Activated CD8-positive, alpha-beta T cell treated with anti-CD3 and anti-CD28 coated beads for 36 hours (primary cell): ENCODE measurements at regions not wholly inside any gene's neighbourhood (a gene's known extent, or its start where the extent isn't known, plus 50 kb on each side); places are given as distances from the start of the nearest gene placed in this dataset.
"Not testable (repeated sequence)": the region's sequence is repeated elsewhere in the genome, so short reads cannot be mapped to it uniquely, and the experiment has no call there.

Experiments used
- ATAC-seq: fragments of 200-7000 bp; cut with Tn5 transposase; one replicate; pipeline ENCODE4 v1.10.0; 2021; ENCODE audit warnings: mild to moderate bottlenecking, moderate library complexity
- CTCF ChIA-PET: fragments of 350-600 bp; sonication (Branson Sonifier 250); formaldehyde crosslinking; loops from one replicate; lab custom pipeline; 2021; ENCODE audit warnings: antibody characterized with exemption; lab: Charles Lee
- POLR2A ChIA-PET: fragments of 350-600 bp; sonication (Branson Sonifier 250); formaldehyde crosslinking; loops from one replicate; lab custom pipeline; 2021; ENCODE audit warnings: antibody characterized with exemption; lab: Charles Lee
- DNase-seq: peaks from one replicate; pipeline ENCODE4 v3.0.0-alpha.2; 2020
- H3K27ac Mint-ChIP-seq: one replicate; pipeline ENCODE4 v1.8.0; 2021; ENCODE audit warnings: mild to moderate bottlenecking, mixed read lengths
- H3K27me3 Mint-ChIP-seq: one replicate; pipeline ENCODE4 v1.8.0; 2021; ENCODE audit warnings: mixed read lengths
- H3K36me3 Mint-ChIP-seq: one replicate; pipeline ENCODE4 v1.8.0; 2021; ENCODE audit warnings: low read depth, mixed read lengths
- H3K4me1 Mint-ChIP-seq: one replicate; pipeline ENCODE4 v1.8.0; 2021; ENCODE audit warnings: low read depth, mixed read lengths
- H3K4me3 Mint-ChIP-seq: one replicate; pipeline ENCODE4 v1.8.0; 2021; ENCODE audit warnings: mild to moderate bottlenecking, moderate library complexity, mixed read lengths
- H3K9me3 Mint-ChIP-seq: one replicate; pipeline ENCODE4 v1.8.0; 2021; ENCODE audit warnings: mixed read lengths
- intact Hi-C: fragments of 100-400 bp; cut with micrococcal nuclease; formaldehyde crosslinking; loops from one replicate; pipeline ENCODE4 v1.10.0; 2022
- TF ChIP-seq, protein P1 (sequence below): fragments of 200-600 bp; IDR thresholded peaks from one replicate; pipeline ENCODE4 v1.8.0; 2022; ENCODE audit warnings: antibody characterized with exemption, mild to moderate bottlenecking

DNA sequence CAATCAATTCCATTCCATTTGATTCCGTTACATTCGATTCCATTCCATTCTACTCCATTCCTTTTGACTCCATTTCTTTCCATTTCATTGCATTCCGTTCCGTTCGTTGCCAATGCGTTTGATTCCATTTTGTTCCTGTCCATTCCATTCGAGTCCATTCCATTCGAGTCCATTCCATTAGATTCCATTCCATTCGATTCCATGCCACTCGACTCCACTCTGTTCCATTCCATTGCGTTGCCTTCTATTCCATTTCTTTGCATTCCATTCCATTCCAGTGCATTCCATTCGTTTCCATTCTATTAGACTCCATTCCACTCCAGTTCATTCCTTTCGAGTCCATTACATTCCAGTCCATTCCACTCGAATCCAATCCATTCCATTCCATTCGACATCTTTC is 2587.5 kb upstream of the TPTE start:
- peaks cover 85% of the 10 kb centered on the region for H3K36me3 Mint-ChIP-seq
- TF ChIP-seq, protein P1, sequence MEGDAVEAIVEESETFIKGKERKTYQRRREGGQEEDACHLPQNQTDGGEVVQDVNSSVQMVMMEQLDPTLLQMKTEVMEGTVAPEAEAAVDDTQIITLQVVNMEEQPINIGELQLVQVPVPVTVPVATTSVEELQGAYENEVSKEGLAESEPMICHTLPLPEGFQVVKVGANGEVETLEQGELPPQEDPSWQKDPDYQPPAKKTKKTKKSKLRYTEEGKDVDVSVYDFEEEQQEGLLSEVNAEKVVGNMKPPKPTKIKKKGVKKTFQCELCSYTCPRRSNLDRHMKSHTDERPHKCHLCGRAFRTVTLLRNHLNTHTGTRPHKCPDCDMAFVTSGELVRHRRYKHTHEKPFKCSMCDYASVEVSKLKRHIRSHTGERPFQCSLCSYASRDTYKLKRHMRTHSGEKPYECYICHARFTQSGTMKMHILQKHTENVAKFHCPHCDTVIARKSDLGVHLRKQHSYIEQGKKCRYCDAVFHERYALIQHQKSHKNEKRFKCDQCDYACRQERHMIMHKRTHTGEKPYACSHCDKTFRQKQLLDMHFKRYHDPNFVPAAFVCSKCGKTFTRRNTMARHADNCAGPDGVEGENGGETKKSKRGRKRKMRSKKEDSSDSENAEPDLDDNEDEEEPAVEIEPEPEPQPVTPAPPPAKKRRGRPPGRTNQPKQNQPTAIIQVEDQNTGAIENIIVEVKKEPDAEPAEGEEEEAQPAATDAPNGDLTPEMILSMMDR = no peak
- no peaks in the 10 kb centered on the region for H3K4me1 Mint-ChIP-seq
- intact Hi-C loops = no loop called here
- ATAC-seq (no peak), DNase-seq (no peak)
- CTCF ChIA-PET = no interaction called here
- no peaks in the 10 kb centered on the region for H3K27me3 Mint-ChIP-seq
- POLR2A ChIA-PET = no interaction called here
- H3K9me3 Mint-ChIP-seq = peaks cover 86% of the 10 kb centered on the region
- no peak overlapping the region for H3K27ac Mint-ChIP-seq
- no peak overlapping the region for H3K4me3 Mint-ChIP-seq

DNA sequence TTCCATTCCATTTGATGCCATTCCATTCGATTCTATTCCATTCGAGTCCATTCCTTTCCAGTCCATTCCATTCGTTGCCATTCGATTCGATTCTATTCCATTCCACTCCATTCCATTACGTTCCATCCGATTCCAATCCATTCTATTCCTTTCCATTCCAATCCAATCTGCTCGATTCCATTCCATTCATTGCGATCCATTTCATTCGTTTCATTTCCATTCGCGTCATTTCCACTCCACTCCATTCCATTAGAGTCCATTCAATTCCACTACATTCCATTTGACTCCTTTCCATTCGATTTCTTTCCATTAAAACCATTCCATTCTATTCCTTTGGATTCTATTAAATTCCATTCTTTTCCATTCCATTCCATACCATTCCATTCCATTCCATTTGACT is 2584.1 kb upstream of the TPTE start:
- H3K4me3 Mint-ChIP-seq, DNase-seq, H3K27ac Mint-ChIP-seq, CTCF ChIA-PET, intact Hi-C loops, H3K4me1 Mint-ChIP-seq, ATAC-seq, POLR2A ChIA-PET, H3K27me3 Mint-ChIP-seq: not testable (repeated sequence)
- H3K9me3 Mint-ChIP-seq = peaks cover 100% of the 10 kb centered on the region
- peaks cover 97% of the 10 kb centered on the region for H3K36me3 Mint-ChIP-seq

DNA sequence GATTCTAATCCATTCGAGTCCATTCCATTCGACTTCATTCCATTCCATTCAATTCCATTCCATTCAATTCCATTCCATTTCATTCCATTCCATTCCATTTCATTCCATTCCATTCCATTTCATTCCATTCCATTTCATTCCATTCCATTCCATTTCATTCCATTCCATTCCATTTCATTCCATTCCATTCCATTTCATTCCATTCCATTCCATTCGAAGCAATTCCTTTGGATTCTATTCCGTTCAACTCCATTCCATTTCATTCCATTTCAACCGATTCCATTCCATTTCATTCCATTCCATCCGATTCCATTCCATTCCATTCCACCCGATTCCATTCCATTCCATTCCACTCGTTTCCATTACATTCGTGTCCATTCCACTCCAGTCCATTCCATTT is 2583.2 kb upstream of the TPTE start:
- H3K27ac Mint-ChIP-seq, CTCF ChIA-PET, DNase-seq, H3K27me3 Mint-ChIP-seq, ATAC-seq, H3K4me3 Mint-ChIP-seq, POLR2A ChIA-PET, H3K4me1 Mint-ChIP-seq, intact Hi-C loops: not testable (repeated sequence)
- TF ChIP-seq, protein P1 = peak; percentile 23
- H3K9me3 Mint-ChIP-seq = peaks cover 100% of the 10 kb centered on the region
- peaks cover 97% of the 10 kb centered on the region for H3K36me3 Mint-ChIP-seq

DNA sequence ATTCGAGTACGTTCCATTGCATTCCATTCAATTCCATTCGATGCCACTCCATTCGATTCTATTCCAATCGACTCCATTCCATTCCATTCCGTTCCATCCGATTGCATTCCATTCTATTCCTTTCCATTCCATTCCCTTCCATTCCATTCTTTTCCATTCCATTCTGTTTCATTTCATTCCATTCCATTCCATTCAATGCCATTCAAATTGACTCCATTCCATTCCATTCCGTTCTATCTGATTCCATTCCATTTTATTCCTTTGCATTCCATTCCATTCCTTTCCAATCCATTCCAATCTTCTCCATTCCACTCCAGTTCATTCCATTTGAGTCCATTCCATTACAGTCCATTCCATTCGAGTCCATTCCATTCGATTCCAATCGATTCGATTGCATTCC is 2580.0 kb upstream of the TPTE start:
- H3K4me3 Mint-ChIP-seq, POLR2A ChIA-PET, DNase-seq, H3K4me1 Mint-ChIP-seq, CTCF ChIA-PET, intact Hi-C loops, H3K27ac Mint-ChIP-seq, ATAC-seq, H3K27me3 Mint-ChIP-seq: not testable (repeated sequence)
- H3K9me3 Mint-ChIP-seq = peaks cover 100% of the 10 kb centered on the region
- H3K36me3 Mint-ChIP-seq = peaks cover 96% of the 10 kb centered on the region

DNA sequence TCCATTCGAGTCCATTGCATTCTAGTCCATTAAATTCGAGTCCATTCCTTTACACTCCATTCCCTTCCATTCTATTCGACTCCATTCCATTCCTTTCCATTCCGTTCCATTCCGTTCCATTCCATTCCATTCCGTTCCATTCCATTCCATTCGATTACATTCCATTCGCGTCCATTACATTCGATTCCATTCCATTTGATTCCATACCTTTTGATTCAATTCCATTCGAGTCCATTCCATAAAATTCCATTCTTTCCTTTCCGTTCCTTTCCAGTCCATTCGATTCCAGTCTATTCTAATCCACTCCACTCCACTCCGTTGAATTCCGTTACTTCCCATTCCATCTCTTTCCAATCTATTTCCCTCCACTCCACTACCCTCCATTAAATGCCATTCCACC is 2579.2 kb upstream of the TPTE start:
- H3K27me3 Mint-ChIP-seq, POLR2A ChIA-PET, H3K4me1 Mint-ChIP-seq, H3K4me3 Mint-ChIP-seq, intact Hi-C loops, DNase-seq, H3K27ac Mint-ChIP-seq, ATAC-seq, CTCF ChIA-PET: not testable (repeated sequence)
- peaks cover 100% of the 10 kb centered on the region for H3K9me3 Mint-ChIP-seq
- H3K36me3 Mint-ChIP-seq = peaks cover 97% of the 10 kb centered on the region

DNA sequence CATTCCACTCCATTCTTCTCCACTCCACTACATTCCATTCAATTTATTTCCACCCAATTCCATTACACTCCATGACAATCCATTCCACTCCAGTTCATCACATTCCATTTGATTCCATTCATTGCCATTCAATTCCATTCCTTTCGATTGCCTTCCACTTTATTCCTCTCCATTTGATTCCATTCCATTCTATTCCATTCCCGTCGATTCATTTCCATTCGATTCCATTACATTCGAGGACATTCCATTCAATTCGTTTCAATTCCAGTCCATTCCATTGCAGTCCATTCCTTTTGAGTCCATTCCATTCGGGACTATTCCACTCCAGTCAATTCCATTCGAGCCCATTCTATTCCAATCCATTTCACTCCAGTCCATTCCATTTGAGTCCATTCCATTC is 2577.8 kb upstream of the TPTE start:
- intact Hi-C loops, CTCF ChIA-PET, H3K27ac Mint-ChIP-seq, POLR2A ChIA-PET, H3K4me3 Mint-ChIP-seq, DNase-seq, ATAC-seq, H3K27me3 Mint-ChIP-seq, H3K4me1 Mint-ChIP-seq: not testable (repeated sequence)
- peaks cover 95% of the 10 kb centered on the region for H3K36me3 Mint-ChIP-seq
- peaks cover 100% of the 10 kb centered on the region for H3K9me3 Mint-ChIP-seq

DNA sequence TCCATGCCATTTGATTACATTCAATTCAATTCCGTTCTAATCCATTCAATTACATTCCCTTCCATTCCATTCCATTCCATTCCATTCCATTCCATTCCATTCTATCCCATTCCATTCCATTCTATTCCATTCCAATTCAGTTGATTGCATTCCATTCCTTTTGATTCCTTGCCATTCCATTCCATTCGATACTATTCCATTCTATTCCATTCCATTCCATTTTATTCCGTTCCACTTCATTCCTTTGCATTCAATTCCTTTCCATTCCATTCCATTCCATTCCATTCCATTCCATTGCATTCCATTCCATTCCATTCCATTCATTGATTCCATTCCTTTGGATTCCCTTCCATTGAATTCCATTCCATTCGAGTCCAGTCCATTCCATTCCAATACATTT is 2574.0 kb upstream of the TPTE start:
- TF ChIP-seq, protein P1 = no peak
- H3K27me3 Mint-ChIP-seq = no peaks in the 10 kb centered on the region
- H3K4me3 Mint-ChIP-seq = no peak overlapping the region
- ATAC-seq (no peak), DNase-seq (no peak)
- H3K36me3 Mint-ChIP-seq = peaks cover 94% of the 10 kb centered on the region
- POLR2A ChIA-PET = no interaction called here
- intact Hi-C loops = no loop called here
- H3K4me1 Mint-ChIP-seq = no peaks in the 10 kb centered on the region
- peaks cover 100% of the 10 kb centered on the region for H3K9me3 Mint-ChIP-seq
- CTCF ChIA-PET = no interaction called here
- no peak overlapping the region for H3K27ac Mint-ChIP-seq

DNA sequence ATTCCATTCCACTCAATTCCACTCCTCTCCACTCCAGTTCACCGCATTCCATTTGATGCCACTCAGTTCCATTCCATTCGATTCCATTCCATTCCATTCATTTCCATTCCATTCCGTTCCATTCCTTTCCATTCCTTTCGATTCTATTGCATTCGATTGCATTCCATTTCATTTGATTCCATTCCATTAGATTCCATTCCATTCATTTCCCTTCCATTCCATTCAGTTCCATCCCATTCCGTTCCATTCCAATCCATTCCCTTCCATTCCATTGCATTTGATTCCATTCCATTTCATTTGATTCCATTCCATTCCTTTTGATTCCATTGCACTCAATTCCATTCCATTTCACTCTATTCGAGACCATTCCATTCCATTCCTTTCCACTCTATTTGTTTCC is 2572.7 kb upstream of the TPTE start:
- H3K4me3 Mint-ChIP-seq, H3K4me1 Mint-ChIP-seq, intact Hi-C loops, H3K27ac Mint-ChIP-seq, H3K27me3 Mint-ChIP-seq, ATAC-seq, CTCF ChIA-PET, POLR2A ChIA-PET, DNase-seq: not testable (repeated sequence)
- H3K36me3 Mint-ChIP-seq = peaks cover 94% of the 10 kb centered on the region
- peaks cover 100% of the 10 kb centered on the region for H3K9me3 Mint-ChIP-seq

DNA sequence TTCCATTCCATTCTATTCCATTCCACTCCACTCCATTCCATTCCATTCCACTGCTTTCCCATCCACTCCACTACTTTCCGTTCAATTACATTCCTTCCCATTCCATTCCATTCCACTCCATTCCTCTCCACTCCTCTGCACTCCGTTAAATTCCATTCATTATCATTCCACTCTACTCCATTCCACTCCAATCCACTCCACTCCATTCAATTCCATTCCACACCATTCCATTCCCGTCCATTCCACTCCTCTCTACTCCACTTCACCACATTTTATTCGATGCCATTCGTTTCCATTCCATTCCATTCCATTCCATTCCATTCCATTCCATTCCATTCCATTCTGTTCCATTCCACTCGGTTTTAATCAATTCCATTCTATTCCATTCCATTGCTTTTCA is 2571.5 kb upstream of the TPTE start:
- intact Hi-C loops, CTCF ChIA-PET, H3K4me1 Mint-ChIP-seq, DNase-seq, ATAC-seq, H3K27me3 Mint-ChIP-seq, POLR2A ChIA-PET, H3K4me3 Mint-ChIP-seq, H3K27ac Mint-ChIP-seq: not testable (repeated sequence)
- peaks cover 94% of the 10 kb centered on the region for H3K36me3 Mint-ChIP-seq
- peaks cover 100% of the 10 kb centered on the region for H3K9me3 Mint-ChIP-seq
